Stimulated activated CD8-positive, alpha-beta memory T cell treated with anti-CD3 and anti-CD28 coated beads, Interleukin-12 subunit alpha, Interleukin-12 subunit beta, amount 100 ng/mL, for 1 hour (primary cell): ENCODE measurements at regions not wholly inside any gene's neighbourhood (a gene's known extent, or its start where the extent isn't known, plus 50 kb on each side); places are given as distances from the start of the nearest gene placed in this dataset.
"Not testable (repeated sequence)": the region's sequence is repeated elsewhere in the genome, so short reads cannot be mapped to it uniquely, and the experiment has no call there.

Experiments
- DNase-seq: peaks from one replicate; pipeline ENCODE4 v3.0.0-alpha.2; 2020; ENCODE audit warnings: low read depth

GRCh38 chr2:33765122-33765521 lies 166.0 kb upstream of the FAM98A start:
- DNase-seq: no peak

- DNase-seq: no peak
Measured at GRCh38 chr2:33764551-33764950, 165.5 kb upstream of the FAM98A start.

- DNase-seq: no peak
Measured at GRCh38 chr2:33763671-33764310, 164.7 kb upstream of the FAM98A start.

GRCh38 chr2:33762636-33763035 lies 163.5 kb upstream of the FAM98A start:
- DNase-seq: no peak

- DNase-seq: no peak
Measured at GRCh38 chr2:33746208-33746800, 147.2 kb upstream of the FAM98A start.

GRCh38 chr2:33735096-33735495 lies 136.0 kb upstream of the FAM98A start:
- DNase-seq: no peak

- DNase-seq: no peak
Measured at GRCh38 chr2:33730804-33731203, 131.7 kb upstream of the FAM98A start.

- no peak for DNase-seq
Measured at GRCh38 chr2:33730193-33730592, 131.1 kb upstream of the FAM98A start.

- no peak for DNase-seq
Measured at GRCh38 chr2:33729353-33729752, 130.3 kb upstream of the FAM98A start.

- DNase-seq: no peak
Measured at GRCh38 chr2:33728106-33728505, 129.0 kb upstream of the FAM98A start.

- no peak for DNase-seq
Measured at GRCh38 chr2:33727361-33728032, 128.4 kb upstream of the FAM98A start.

GRCh38 chr2:33726415-33726814 lies 127.3 kb upstream of the FAM98A start:
- no peak for DNase-seq

- no peak for DNase-seq
Measured at GRCh38 chr2:33723329-33723728, 124.2 kb upstream of the FAM98A start.

- DNase-seq: no peak
Measured at GRCh38 chr2:33719067-33719466, 120.0 kb upstream of the FAM98A start.

- no peak for DNase-seq
Measured at GRCh38 chr2:33712674-33713073, 113.6 kb upstream of the FAM98A start.

GRCh38 chr2:33709951-33710350 lies 110.9 kb upstream of the FAM98A start:
- DNase-seq: no peak

- no peak for DNase-seq
Measured at GRCh38 chr2:33707312-33707711, 108.2 kb upstream of the FAM98A start.

GRCh38 chr2:33706410-33706809 lies 107.3 kb upstream of the FAM98A start:
- DNase-seq: no peak

- DNase-seq: no peak
Measured at GRCh38 chr2:33704406-33704855, 105.3 kb upstream of the FAM98A start.

GRCh38 chr2:33696234-33696633 lies 97.1 kb upstream of the FAM98A start:
- DNase-seq: no peak

GRCh38 chr2:33694904-33695303 lies 95.8 kb upstream of the FAM98A start:
- no peak for DNase-seq

- DNase-seq: not testable (repeated sequence)
Measured at GRCh38 chr2:33690686-33691085, 91.6 kb upstream of the FAM98A start.

GRCh38 chr2:33681364-33681757 lies 82.3 kb upstream of the FAM98A start:
- DNase-seq: no peak
